Activated CD4-positive, alpha-beta T cell treated with anti-CD3 and anti-CD28 coated beads for 48 hours (primary cell): ENCODE measurements at regions not wholly inside any gene's neighbourhood (a gene's known extent, or its start where the extent isn't known, plus 50 kb on each side); places are given as distances from the start of the nearest gene placed in this dataset.

ENCODE experiments used
- DNase-seq: peaks from one replicate; pipeline ENCODE4 v3.0.0-alpha.2; 2020

DNA sequence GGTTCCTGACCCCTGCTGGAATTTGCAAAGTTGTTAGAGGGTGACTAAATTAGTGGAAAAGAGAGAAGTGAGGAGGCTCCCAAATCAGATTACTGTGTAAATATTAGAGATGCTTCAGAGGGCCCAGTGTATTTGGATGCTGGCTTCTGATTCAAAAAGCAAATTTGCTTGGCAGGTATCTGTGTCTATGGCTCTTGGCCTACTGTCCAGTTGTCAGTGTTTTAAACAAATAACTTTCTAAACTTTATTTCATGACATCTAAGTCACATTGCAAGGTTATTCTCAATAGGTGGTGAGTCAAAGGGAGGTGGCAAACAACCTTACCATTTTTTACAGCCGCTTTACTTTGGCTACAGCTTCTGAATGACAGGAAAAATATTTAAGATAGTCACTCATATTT, 720.1 kb downstream of the KCNA4 start:
- no peak for DNase-seq

DNA sequence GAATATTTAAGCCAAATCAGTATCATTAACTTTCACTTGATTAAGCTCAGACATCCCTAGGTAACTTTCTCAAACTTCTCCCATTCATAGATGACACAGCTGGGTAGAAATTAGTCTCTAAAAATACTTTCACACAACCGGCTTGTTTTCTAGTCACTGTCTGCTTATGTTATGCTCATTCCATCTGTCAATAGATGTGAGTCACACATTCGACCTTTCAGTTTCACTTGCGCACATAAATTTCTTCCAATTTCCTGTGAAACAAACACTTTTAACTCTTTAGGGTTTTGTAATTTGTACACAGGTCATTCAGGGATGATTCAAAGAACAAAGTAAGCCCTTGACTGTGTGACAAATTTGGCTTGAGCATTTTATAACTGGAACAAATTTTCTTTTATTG, 723.0 kb downstream of the KCNA4 start:
- DNase-seq = no peak

GRCh38 chr11:29282088-29282487, 734.7 kb downstream of the KCNA4 start:
- no peak for DNase-seq

DNA sequence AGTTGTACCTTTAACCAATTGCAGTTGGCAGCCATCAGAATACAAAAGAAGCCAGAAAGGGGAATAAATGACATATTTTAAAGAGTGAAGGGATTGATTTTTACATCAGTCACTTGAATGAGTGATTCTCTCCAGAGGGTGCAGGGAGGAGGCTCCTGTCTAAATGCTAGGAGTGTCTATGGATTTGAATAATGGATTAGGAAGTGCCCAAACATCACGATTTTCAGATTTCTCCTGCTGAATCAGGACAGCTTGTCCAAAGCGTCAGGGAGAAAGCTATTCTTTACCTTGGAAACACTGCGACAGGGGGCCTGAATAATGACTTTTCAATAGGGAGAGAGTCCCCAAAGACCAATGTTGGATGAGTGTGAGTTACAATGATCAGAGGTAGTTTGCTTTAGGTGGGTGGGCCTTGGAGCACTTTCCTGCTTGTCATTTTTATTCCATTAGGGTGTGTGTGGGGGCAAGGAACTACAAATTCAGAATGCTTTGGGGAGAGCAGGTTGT, 735.5 kb downstream of the KCNA4 start:
- DNase-seq = no peak

- DNase-seq = no peak
Observed at GRCh38 chr11:29280452-29280851, 736.4 kb downstream of the KCNA4 start.

DNA sequence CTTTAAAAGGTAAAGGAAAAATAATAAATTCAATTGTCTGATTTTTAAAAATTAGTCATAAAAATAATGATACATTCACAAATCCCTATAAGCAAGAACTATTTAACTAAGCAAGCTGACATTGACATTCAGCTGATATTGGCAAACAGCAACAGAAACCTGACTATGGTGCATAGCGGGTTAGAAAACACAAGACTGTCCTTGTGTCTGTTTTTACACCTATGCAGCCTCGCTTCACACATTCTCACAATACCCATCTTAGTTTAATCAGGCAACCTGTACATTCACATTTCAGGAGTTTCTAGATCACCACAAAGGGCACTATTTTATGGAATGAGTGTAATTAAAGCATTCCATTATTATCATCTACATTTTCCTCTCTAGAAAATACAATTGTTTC, 737.1 kb downstream of the KCNA4 start:
- no peak for DNase-seq

DNA sequence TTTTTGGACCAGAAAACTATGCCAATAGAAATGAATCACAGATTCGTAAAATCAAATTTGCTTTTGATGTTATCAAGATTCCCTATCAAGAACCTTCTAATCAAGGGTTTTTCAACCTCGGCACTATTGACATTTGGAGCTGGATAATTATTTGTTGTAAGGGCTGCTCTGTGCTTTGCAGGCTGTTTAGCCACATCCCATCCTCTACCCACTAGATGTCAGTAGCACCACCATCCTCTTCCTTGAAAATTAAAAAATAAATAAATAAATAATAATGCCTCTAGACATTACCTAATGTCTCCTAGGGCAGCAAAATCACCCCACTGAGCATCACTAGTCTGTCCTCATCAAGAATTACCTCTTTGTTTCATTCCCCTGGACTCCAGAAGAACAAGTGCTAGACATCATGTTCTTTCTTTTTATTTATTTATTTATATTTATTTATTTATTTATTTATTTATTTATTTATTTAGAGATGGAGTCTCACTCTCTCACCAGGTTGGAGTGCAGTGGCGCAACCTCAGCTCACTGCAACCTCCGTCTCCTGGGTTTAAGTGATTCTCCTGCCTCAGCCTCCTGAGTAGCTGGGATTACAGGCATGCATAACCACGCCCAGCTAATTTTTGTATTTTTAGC, 744.7 kb downstream of the KCNA4 start:
- DNase-seq = no peak

GRCh38 chr11:29271616-29272015, 745.2 kb downstream of the KCNA4 start:
- DNase-seq = no peak

DNA sequence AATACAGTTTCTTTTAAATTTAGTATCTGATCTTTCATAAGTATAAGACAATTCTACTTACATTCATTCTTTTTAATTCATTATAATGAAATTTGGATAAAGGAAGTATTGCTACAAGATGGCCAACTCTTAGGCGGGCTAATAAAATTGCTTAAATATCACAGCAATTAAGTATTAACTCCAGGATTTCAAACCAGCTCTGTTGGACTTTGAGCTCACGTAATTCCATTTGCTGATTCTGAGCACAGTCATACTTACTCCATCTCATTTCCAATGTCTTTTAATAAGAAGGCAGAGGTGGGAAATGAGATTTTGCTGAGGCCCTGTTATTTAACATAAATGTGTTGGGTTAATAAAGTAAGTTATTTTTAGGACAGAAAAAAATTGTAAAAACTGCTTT, 748.1 kb downstream of the KCNA4 start:
- DNase-seq = no peak

DNA sequence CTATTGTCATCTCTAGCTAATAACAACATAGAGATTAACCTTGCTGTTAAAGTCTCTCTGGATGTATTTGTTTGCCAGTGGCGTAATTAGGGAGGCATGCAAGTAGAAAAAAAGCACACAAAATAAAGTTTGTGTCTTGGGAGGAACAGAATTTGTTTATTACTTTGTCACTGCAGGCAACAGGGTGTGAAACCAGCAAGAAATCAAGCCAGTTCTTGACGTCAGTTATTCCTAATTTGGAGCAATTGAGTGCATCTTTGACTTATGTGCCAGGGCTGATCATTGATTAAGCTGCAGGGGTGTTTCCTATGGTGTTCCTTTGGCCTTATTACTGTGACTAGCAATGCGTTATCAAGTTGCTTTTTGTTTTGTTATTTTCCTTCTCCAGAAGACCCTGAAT, 751.0 kb downstream of the KCNA4 start:
- no peak for DNase-seq

- DNase-seq = no peak
Observed at GRCh38 chr11:29265381-29265780, 751.4 kb downstream of the KCNA4 start.

GRCh38 chr11:29263971-29264682, 752.7 kb downstream of the KCNA4 start:
- DNase-seq = no peak

GRCh38 chr11:29261831-29262230, 755.0 kb downstream of the KCNA4 start:
- no peak for DNase-seq

- no peak for DNase-seq
Observed at GRCh38 chr11:29260939-29261705, 755.7 kb downstream of the KCNA4 start.

GRCh38 chr11:29258411-29258810, 758.4 kb downstream of the KCNA4 start:
- DNase-seq = no peak

- no peak for DNase-seq
Observed at GRCh38 chr11:29256580-29256979, 760.2 kb downstream of the KCNA4 start.

- DNase-seq = no peak
Observed at GRCh38 chr11:29255401-29255800, 761.4 kb downstream of the KCNA4 start.

GRCh38 chr11:29251738-29252137, 765.1 kb downstream of the KCNA4 start:
- no peak for DNase-seq

DNA sequence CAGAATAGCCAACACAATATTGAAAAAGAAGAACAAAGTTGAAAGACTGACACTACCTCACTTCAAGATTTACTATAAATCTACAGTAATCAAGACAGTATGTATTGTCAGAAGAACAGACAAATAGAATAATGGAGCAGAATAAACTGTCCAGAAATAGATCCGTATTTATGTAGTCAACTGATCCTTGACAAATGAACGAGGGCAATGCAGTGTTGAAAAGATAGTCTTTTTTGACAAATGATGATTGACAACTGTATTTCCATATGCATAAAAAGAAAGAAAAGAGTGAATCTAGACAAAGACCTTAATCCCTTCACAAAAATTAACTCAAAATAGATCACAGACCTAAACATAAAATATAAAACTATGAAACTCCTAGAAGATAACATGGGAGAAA, 767.1 kb downstream of the KCNA4 start:
- DNase-seq = no peak

- no peak for DNase-seq
Observed at GRCh38 chr11:29244355-29244754, 772.5 kb downstream of the KCNA4 start.

DNA sequence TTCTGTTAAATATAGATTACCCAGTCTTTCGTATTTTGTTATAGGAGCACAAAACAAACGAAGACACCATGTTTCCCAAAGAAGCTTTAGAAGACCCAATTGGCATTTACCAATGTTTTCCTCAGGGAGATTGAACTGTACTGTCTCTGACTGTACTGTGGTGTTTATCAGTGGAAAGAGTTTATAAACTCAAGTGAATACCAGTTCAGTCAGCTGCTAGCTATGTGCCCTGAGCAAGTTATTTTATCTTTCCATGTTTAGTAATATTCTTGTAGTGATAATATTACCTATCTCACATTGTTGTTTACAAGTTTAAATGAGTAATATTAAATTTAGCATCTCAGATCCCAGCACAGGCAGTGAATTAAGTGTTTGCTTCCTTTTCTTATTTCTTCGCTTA, 773.2 kb downstream of the KCNA4 start:
- no peak for DNase-seq

- no peak for DNase-seq
Observed at GRCh38 chr11:29231991-29232390, 784.8 kb downstream of the KCNA4 start.

DNA sequence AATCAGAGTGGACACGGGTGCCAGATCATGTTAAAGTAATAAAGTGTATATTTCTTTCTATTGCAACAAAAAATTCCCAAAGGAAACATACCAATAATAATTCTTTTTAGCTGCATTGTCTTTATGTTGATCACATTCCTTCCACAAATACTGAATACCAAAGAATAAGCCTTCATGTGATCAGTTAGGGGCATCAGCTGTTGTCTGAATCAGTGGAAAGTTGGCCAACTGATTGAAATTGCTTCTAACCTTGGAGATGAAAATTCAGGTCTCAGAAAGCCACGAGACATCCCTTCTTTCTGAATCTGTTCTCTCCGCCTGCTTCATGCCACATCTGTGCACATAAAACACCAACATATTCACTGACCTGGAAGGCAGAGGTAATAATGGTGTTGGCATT, 785.2 kb downstream of the KCNA4 start:
- DNase-seq = no peak

GRCh38 chr11:29227811-29228210, 789.0 kb downstream of the KCNA4 start:
- DNase-seq = no peak
